WTC11 (cell line): ENCODE measurements at regions not wholly inside any gene's neighbourhood (a gene's known extent, or its start where the extent isn't known, plus 50 kb on each side); places are given as distances from the start of the nearest gene placed in this dataset.

Experiments used
- ATAC-seq: fragments of 200-7000 bp; cut with Tn5 transposase; 2 replicates; pipeline ENCODE4 v1.10.0; 2021; ENCODE audit warnings: mild to moderate bottlenecking, moderate library complexity
- CTCF ChIA-PET: fragments of 300-600 bp; sonication (Branson Sonifier 250); formaldehyde crosslinking; loops from one replicate; lab custom pipeline; 2021; ENCODE audit warnings: antibody characterized with exemption; lab: Charles Lee
- POLR2A ChIA-PET: fragments of 350-600 bp; sonication (Branson Sonifier 250); formaldehyde crosslinking; loops from one replicate; lab custom pipeline; 2021; ENCODE audit warnings: antibody characterized with exemption; lab: Charles Lee
- DNase-seq: peaks from one replicate; pipeline ENCODE4 v3.0.0; 2021; ENCODE audit warnings: low spot score
- H3K27ac Mint-ChIP-seq: 2 replicates; pipeline ENCODE4 v1.8.0; 2021; ENCODE audit warnings: mixed read lengths
- H3K27me3 Mint-ChIP-seq: 2 replicates; pipeline ENCODE4 v1.8.0; 2021; ENCODE audit warnings: low read depth, mild to moderate bottlenecking, moderate library complexity, mixed read lengths
- H3K36me3 Mint-ChIP-seq: 2 replicates; pipeline ENCODE4 v1.8.0; 2021; ENCODE audit warnings: mixed read lengths
- H3K4me1 Mint-ChIP-seq: 2 replicates; pipeline ENCODE4 v1.8.0; 2022; ENCODE audit warnings: mixed read lengths
- H3K4me3 Mint-ChIP-seq: 2 replicates; pipeline ENCODE4 v1.8.0; 2021; ENCODE audit warnings: mild to moderate bottlenecking, moderate library complexity, mixed read lengths
- H3K9me3 Mint-ChIP-seq: 2 replicates; pipeline ENCODE4 v1.8.0; 2021; ENCODE audit warnings: mixed read lengths
- ATF1 ChIP-seq: sonication (generic); formaldehyde crosslinking; IDR thresholded peaks from 2 replicates; pipeline ENCODE4 v1.8.1; 2023; ENCODE audit warnings: mild to moderate bottlenecking, moderate library complexity, missing genetic modification reagents
- ATF2 ChIP-seq: sonication (generic); formaldehyde crosslinking; IDR thresholded peaks from 2 replicates; pipeline ENCODE4 v1.8.1; 2022; ENCODE audit warnings: low read depth, missing genetic modification reagents, borderline replicate concordance
- CREB1 ChIP-seq: sonication (generic); formaldehyde crosslinking; IDR thresholded peaks from 2 replicates; pipeline ENCODE4 v1.8.0; 2023; ENCODE audit warnings: mild to moderate bottlenecking, missing genetic modification reagents
- E2F5 ChIP-seq: sonication (generic); formaldehyde crosslinking; IDR thresholded peaks from 2 replicates; pipeline ENCODE4 v1.8.1; 2022; ENCODE audit warnings: mild to moderate bottlenecking, moderate library complexity, missing genetic modification reagents
- EMX1 ChIP-seq: fragments of 250-450 bp; sonication (Bioruptor Pico); IDR thresholded peaks from 2 replicates; pipeline ENCODE4 v1.8.0; 2021; ENCODE audit warnings: mild to moderate bottlenecking
- IRF2 ChIP-seq: sonication (generic); formaldehyde crosslinking; IDR thresholded peaks from 2 replicates; pipeline ENCODE4 v1.8.0; 2022; ENCODE audit warnings: low read depth, missing genetic modification reagents, borderline replicate concordance
- JAZF1 ChIP-seq: fragments of 250-450 bp; sonication (Bioruptor Pico); IDR thresholded peaks from 2 replicates; pipeline ENCODE4 v1.9.0; 2021; ENCODE audit warnings: moderate library complexity, mild to moderate bottlenecking, inconsistent platforms
- JUN ChIP-seq: sonication (generic); formaldehyde crosslinking; IDR thresholded peaks from 2 replicates; pipeline ENCODE4 v1.8.0; 2023; ENCODE audit warnings: mild to moderate bottlenecking, missing genetic modification reagents
- MLX ChIP-seq: sonication (generic); formaldehyde crosslinking; IDR thresholded peaks from 2 replicates; pipeline ENCODE4 v1.8.1; 2023; ENCODE audit warnings: mild to moderate bottlenecking, missing genetic modification reagents, moderate library complexity
- MXD4 ChIP-seq: fragments of 250-450 bp; sonication (Bioruptor Pico); IDR thresholded peaks from 2 replicates; pipeline ENCODE4 v1.8.0; 2021; ENCODE audit warnings: mild to moderate bottlenecking, moderate library complexity, borderline replicate concordance
- MYBL2 ChIP-seq: sonication (generic); formaldehyde crosslinking; IDR thresholded peaks from 2 replicates; pipeline ENCODE4 v1.8.1; 2023; ENCODE audit warnings: mild to moderate bottlenecking, moderate library complexity, missing genetic modification reagents
- NFYB ChIP-seq: sonication (generic); formaldehyde crosslinking; conservative IDR thresholded peaks from 2 replicates; pipeline ENCODE4 v1.8.0; 2022; ENCODE audit warnings: low read depth, missing genetic modification reagents
- NR1H2 ChIP-seq: sonication (generic); formaldehyde crosslinking; IDR thresholded peaks from 2 replicates; pipeline ENCODE4 v1.9.0; 2021; ENCODE audit warnings: mild to moderate bottlenecking, moderate library complexity, missing genetic modification reagents
- SMAD4 ChIP-seq: sonication (generic); formaldehyde crosslinking; IDR thresholded peaks from 2 replicates; pipeline ENCODE4 v1.8.0; 2022; ENCODE audit warnings: mild to moderate bottlenecking, missing genetic modification reagents
- TP53 ChIP-seq: sonication (generic); formaldehyde crosslinking; IDR thresholded peaks from 2 replicates; pipeline ENCODE4 v1.8.1; 2023; ENCODE audit warnings: mild to moderate bottlenecking, missing genetic modification reagents
- USF2 ChIP-seq: sonication (generic); formaldehyde crosslinking; IDR thresholded peaks from 2 replicates; pipeline ENCODE4 v1.8.1; 2023; ENCODE audit warnings: mild to moderate bottlenecking, missing genetic modification reagents, moderate library complexity
- ZNF396 ChIP-seq: fragments of 250-450 bp; sonication (Bioruptor Pico); IDR thresholded peaks from 2 replicates; pipeline ENCODE4 v1.8.0; 2021; ENCODE audit warnings: mild to moderate bottlenecking, moderate library complexity, borderline replicate concordance
- ZNF423 ChIP-seq: fragments of 250-450 bp; sonication (Bioruptor Pico); IDR thresholded peaks from 2 replicates; pipeline ENCODE4 v2.1.2; 2022; ENCODE audit warnings: mild to moderate bottlenecking, moderate library complexity
- ZNF425 ChIP-seq: fragments of 250-450 bp; sonication (Bioruptor Pico); conservative IDR thresholded peaks from 2 replicates; pipeline ENCODE4 v1.9.0; 2021; ENCODE audit warnings: mild to moderate bottlenecking
- TF ChIP-seq, protein P1 (sequence below): sonication (generic); formaldehyde crosslinking; IDR thresholded peaks from 2 replicates; pipeline ENCODE4 v1.8.1; 2022; ENCODE audit warnings: mild to moderate bottlenecking, missing genetic modification reagents, moderate library complexity, borderline replicate concordance
- TF ChIP-seq, protein P2 (sequence below): sonication (generic); formaldehyde crosslinking; IDR thresholded peaks from 2 replicates; pipeline ENCODE4 v1.8.0; 2023; ENCODE audit warnings: missing genetic modification reagents
- TF ChIP-seq, protein P3 (sequence below): sonication (generic); formaldehyde crosslinking; IDR thresholded peaks from 2 replicates; pipeline ENCODE4 v1.8.0; 2022; ENCODE audit warnings: missing genetic modification reagents

DNA sequence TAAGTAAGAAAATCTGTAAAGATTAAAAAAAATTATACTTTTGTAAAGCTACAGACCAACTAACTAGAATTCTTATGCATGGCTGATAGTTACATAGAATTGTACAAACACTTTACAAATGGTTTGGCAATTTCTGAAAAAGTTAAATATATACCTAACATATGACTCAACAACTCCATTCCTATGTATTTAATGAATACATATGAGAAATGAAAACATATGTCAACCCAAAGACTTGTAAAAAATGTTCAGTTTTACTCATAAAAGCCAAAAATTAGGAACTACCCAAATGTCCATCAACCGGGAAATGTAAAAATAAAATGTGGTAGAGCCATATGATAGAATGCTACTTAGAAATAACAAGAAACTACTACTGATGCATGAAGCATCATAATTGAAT is 152.6 kb upstream of the NRG3 start (continued):
- TF ChIP-seq, protein P1, sequence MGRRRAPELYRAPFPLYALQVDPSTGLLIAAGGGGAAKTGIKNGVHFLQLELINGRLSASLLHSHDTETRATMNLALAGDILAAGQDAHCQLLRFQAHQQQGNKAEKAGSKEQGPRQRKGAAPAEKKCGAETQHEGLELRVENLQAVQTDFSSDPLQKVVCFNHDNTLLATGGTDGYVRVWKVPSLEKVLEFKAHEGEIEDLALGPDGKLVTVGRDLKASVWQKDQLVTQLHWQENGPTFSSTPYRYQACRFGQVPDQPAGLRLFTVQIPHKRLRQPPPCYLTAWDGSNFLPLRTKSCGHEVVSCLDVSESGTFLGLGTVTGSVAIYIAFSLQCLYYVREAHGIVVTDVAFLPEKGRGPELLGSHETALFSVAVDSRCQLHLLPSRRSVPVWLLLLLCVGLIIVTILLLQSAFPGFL (CRISPR knock-in tag) = no peak
- no peak for TF ChIP-seq SMAD4 (CRISPR knock-in tag)
- no peak for TF ChIP-seq MLX (CRISPR knock-in tag)
- no peak for TF ChIP-seq ZNF423
- no peak for TF ChIP-seq NFYB (CRISPR knock-in tag)
- no peak for TF ChIP-seq EMX1
- no peak for TF ChIP-seq MYBL2 (CRISPR knock-in tag)

DNA sequence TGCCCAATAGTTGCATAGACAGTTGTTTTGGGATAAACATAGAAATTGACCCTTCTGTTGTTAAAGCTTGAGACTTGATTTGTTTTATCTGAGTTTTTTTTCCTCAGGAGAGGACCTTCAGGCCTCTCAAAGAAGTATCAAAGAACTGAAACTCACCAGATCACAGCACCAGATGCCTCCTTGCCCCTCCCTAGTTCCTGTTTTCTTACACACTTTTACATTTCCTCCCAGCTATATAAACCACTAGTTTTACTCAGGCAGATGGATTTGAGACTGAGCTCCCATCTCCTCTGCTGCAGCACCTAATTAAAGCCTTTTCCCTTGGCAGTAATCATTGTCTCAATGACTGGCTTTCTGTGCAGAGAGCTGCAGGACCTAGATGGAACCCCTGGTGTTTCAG is 150.6 kb upstream of the NRG3 start:
- H3K36me3 Mint-ChIP-seq = peaks cover 25% of the 10 kb centered on the region
- H3K4me3 Mint-ChIP-seq = no peak overlapping the region
- no peaks in the 10 kb centered on the region; the same call in 1 of the 2 replicates for H3K27me3 Mint-ChIP-seq
- peaks cover 29% of the 10 kb centered on the region for H3K4me1 Mint-ChIP-seq
- CTCF ChIA-PET = no interaction called here
- POLR2A ChIA-PET = no interaction called here
- H3K27ac Mint-ChIP-seq = no peak overlapping the region; the same call in 1 of the 2 replicates
- DNase-seq (no peak), ATAC-seq (no peak)
- TF ChIP-seq JAZF1 (CRISPR knock-in tag) (no peak), MXD4 (CRISPR knock-in tag) (no peak), EMX1 (no peak), CREB1 (no peak), ZNF396 (CRISPR knock-in tag) (no peak), MYBL2 (CRISPR knock-in tag) (no peak), USF2 (no peak), ATF2 (CRISPR knock-in tag) (no peak), ATF1 (CRISPR knock-in tag) (no peak), JUN (CRISPR knock-in tag) (no peak), ZNF425 (CRISPR knock-in tag) (no peak), TP53 (no peak), ZNF423 (no peak), IRF2 (CRISPR knock-in tag) (no peak), E2F5 (CRISPR knock-in tag) (no peak), NR1H2 (no peak)
- TF ChIP-seq, protein P1 (CRISPR knock-in tag) = no peak
- TF ChIP-seq, protein P2, sequence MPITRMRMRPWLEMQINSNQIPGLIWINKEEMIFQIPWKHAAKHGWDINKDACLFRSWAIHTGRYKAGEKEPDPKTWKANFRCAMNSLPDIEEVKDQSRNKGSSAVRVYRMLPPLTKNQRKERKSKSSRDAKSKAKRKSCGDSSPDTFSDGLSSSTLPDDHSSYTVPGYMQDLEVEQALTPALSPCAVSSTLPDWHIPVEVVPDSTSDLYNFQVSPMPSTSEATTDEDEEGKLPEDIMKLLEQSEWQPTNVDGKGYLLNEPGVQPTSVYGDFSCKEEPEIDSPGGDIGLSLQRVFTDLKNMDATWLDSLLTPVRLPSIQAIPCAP (CRISPR knock-in tag) = no peak
- TF ChIP-seq, protein P3, sequence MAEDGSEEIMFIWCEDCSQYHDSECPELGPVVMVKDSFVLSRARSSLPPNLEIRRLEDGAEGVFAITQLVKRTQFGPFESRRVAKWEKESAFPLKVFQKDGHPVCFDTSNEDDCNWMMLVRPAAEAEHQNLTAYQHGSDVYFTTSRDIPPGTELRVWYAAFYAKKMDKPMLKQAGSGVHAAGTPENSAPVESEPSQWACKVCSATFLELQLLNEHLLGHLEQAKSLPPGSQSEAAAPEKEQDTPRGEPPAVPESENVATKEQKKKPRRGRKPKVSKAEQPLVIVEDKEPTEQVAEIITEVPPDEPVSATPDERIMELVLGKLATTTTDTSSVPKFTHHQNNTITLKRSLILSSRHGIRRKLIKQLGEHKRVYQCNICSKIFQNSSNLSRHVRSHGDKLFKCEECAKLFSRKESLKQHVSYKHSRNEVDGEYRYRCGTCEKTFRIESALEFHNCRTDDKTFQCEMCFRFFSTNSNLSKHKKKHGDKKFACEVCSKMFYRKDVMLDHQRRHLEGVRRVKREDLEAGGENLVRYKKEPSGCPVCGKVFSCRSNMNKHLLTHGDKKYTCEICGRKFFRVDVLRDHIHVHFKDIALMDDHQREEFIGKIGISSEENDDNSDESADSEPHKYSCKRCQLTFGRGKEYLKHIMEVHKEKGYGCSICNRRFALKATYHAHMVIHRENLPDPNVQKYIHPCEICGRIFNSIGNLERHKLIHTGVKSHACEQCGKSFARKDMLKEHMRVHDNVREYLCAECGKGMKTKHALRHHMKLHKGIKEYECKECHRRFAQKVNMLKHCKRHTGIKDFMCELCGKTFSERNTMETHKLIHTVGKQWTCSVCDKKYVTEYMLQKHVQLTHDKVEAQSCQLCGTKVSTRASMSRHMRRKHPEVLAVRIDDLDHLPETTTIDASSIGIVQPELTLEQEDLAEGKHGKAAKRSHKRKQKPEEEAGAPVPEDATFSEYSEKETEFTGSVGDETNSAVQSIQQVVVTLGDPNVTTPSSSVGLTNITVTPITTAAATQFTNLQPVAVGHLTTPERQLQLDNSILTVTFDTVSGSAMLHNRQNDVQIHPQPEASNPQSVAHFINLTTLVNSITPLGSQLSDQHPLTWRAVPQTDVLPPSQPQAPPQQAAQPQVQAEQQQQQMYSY (CRISPR knock-in tag) = no peak
- H3K9me3 Mint-ChIP-seq = peaks cover 28% of the 10 kb centered on the region
